ENCODE measurements at regions not wholly inside any gene's neighbourhood (a gene's known extent, or its start where the extent isn't known, plus 50 kb on each side); places are given as distances from the start of the nearest gene placed in this dataset.

- TF ChIP-seq CTCF (IDR thresholded peaks at IDR 0.05) (no peak), EZH2 (IDR thresholded peaks at IDR 0.05) (no peak), EZH2phosphoT487 (IDR thresholded peaks at IDR 0.05) (no peak)
These were observed 282.3 kb downstream of the SEC16B start for GRCh38 chr1:177687544-177687943.
